ENCODE measurements at regions not wholly inside any gene's neighbourhood (a gene's known extent, or its start where the extent isn't known, plus 50 kb on each side); places are given as distances from the start of the nearest gene placed in this dataset.
"Not testable (repeated sequence)": the region's sequence is repeated elsewhere in the genome, so short reads cannot be mapped to it uniquely, and the experiment has no call there.

DNA sequence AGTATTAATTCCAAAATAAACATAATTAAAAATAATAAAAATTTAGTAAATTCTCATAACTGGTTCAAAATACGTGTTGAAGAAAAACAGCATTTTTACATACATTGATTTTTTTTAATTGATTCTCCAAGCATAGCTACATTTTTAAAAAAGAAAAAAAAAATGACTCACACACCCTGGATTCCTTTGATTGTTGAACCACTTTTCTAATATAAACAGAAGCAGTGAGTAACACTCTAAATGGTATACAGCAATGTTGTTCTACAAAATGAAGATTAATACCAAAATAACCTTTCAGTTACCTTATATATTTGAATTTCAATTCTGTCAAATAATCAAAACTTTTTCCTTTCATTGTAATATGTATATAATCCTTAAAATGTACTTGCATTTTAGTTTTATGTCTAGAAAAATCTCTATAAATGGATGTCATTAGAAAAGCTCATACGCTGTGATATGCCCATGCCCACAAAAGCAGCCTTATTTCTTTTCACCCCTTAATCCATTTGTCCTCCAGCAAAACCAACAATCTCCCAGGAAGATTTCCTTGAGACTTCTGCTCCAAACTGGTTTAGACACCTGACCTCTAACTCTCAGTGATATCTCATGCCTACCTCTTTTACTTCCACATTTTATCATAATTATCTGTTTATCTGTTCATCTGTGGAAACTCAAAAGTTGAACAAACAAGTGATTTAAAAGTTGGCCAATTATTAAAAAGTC, 246.4 kb upstream of the NR5A2 start:
- no peak for DNase-seq (ENCODE audit: low read depth in 2 of 2)

DNA sequence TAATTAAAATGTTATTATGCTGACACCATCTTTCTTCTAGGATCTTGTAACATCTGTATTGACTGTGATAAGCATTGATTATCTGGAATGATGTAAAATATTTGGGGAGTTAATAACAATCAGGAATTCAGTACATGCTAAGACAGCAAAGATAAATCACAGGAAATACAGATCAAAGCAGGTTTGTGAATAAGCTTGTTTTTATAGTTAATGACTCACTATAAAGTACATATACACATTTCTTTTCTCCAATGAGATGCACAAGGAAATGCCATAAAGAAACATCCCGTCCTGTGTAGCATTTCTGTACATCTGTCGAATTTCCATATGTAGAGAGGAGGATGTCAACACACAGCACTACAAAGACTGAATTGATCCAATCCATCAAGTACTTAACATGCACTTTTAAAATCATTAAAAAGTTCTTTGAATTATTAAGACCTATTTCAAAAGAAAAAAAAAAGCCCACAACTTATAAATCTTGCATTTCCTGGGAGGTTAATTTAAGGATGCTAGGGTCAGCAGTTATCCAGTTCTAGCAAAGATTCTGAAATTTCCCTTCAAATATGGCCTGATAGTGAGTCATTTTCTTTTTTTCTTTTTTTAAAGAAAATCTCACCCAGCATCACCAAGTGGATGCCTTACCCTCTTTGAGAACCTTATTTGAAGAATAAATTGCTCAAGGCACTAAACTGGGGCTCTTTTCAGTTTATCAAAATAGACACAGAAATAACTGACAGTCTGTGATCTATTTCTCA, 243.2 kb upstream of the NR5A2 start:
- DNase-seq (ENCODE audit: low read depth in 2 of 2), result no peak

DNA sequence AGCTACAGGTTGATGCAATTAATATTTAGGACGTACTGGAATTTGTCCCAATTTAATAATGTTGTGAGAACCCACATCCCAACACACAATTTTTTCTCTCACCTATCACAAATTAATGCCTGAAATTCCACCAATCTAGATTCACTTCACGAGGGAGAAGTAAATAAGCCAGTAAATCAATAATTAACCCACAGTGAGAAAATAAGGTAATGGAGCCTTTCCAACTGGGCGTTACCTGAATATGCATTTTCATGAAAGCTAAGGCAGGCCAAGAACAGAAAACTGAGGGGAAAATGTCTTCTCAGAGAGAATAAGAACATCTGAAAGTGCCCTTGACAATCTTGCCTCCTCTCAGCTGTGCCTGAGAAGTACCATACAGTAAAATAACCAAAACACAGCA, 240.8 kb upstream of the NR5A2 start:
- DNase-seq (ENCODE audit: low read depth in 2 of 2), result no peak

DNA sequence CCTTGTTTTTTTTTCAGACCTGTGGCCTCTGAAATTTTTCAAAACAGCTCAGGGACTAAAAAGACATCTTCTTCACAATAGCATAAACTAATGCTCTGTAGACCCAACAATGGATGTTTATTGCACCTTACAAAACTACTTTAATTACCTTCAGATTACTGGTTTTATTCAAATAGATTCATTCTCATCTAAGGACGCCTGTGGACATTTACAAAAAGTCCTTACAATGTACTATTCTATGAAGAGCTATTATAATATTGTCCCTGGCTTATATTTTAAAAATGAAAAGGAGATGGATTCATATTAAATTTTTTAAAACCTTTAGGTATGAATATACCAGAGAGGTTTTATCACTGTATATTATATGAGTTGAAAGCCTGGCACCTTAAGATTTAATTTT, 238.4 kb upstream of the NR5A2 start:
- DNase-seq (ENCODE audit: low read depth in 2 of 2), result no peak

DNA sequence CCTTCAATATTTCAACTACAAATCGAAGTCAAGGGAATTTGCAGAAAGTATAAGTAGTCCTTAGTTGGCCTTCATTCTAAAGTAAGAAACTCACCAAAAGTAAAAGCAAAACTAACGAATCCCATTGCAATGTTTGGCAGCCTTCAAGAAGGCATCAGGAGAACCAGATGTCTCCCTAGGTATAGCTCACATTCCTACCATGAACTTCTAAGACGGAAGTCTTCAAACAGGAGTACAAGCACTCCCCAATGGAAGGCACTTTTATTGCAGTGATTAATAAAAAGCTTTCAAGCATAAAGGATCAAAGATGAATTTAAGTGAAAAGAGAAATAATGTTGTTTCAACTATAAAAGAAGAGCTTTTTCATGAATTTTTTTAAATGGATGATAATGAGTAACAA, 236.0 kb upstream of the NR5A2 start:
- no peak for DNase-seq (ENCODE audit: low read depth in 2 of 2)

DNA sequence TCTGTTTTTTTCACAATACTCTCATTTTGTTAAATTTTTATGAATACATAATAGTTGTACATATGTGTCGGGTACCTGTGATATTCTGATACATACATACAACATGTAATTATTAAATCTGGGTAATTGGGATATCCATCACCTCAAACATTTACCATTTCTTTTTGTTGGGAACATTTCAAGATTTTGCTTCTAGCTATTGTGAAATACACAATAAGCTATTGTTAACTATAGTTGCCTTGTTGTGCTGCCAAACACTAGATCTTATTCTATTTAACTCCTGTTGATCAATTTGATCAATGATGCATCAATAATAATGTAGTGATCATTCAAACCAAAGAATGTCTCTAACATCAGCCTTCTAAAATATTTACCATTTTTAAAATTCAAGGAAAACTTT, 234.6 kb upstream of the NR5A2 start:
- no peak for DNase-seq (ENCODE audit: low read depth in 2 of 2)

DNA sequence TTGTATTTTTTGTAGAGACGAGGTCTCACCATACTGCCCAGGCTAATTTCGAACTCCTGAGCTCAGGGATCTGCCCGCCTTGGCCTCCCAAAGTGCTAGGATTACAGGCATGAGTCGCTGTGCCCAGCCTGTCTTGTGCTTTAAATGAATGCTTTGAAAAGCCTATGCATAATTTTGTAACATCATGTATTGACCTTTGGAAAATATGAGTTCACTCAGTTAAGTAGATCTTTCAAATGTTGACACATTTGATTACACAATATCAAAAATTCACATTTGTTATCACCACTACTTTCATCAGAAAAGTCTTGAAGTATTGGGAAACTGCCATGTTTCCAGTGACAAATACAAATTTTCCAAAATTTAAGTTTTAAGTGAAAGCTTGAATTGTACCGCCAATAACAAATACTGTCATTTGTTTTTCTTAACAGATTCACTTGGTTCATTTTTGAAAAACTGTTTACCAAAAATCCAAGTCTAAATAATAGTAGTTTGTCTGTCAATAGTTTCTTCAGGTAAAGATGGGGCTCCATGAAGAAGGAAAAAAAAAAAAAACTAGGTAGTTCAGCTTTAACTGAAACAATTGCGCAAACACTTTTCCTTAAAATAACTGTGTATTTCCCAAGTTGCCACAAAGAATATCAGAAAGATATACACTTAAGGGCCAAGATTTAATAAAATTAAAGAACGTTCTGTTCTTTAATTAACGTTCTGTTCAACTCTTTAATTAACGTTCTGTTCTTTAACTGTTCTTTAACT, 233.2 kb upstream of the NR5A2 start:
- DNase-seq (ENCODE audit: low read depth in 2 of 2), result no peak

DNA sequence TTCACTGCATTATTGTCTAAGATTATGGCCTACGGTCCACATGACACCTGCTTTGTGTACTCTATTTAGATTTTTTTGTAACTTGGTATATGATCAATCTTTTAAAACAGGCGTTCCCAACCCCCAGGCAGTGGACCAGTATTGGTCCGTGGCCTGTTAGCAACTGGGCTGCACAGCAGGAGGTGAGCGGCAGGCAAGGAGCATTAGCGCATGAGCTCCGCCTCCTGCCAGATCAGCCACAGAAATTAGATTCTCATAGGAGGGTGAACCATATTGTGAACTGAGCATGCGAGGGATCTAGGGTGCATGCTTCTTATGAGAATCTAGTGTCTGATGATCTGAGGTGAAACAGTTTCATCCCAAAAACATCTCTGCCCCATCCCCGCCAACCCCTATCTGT, 228.4 kb upstream of the NR5A2 start:
- no peak for DNase-seq (ENCODE audit: low read depth in 2 of 2)

DNA sequence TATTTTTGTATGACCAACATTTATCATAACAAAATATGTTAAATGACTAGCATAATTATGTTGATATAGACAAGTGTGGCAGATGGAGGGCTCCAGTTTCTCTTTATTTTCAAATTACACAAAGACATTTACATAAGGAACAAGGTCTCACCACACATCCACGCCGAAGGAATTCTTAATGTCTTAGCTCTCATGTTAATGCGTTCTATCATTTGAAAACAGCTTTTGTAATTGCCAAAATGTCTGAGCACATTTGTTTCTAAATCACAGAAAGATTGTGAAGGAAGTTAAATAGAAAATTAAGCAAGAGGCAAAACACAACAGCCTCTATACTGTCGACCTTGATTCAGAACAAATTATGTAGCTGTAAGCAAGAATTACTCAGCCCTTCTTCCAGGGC, 223.0 kb upstream of the NR5A2 start:
- no peak for DNase-seq (ENCODE audit: low read depth in 2 of 2)

DNA sequence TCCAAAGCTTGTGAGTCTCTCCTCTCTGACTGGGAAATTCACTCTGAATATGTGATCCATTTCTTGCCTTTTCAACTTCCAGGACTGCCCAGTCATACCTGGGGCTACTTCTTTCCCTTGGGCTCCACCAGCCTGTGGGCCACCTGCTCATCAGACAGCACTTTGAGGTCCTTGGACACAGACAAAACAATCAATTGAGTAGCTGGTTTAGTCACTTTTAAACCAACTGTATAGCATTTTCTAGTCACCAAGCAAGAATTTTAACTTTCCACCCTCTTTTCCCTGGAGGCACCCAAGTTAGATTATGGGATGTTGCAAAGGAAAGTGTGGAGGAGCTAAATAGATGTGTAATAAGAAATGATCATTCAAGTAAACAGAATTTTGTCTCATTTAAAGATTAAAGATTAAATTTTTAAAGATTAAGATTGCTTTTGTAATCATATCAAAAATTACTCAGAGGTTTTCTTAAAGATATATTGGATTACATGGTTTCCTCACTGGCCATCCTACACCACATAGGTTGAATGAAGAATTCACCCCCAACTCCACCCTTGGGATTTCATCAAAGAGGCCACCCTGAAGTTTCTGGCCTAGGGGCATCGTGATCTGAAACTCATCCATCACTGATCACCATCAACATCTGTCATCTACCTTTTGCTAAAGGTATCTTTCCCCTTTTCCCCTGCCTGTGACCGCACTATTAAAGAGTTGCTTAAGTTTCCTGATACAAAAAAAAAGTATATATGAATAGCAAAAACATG, 219.2 kb upstream of the NR5A2 start:
- no peak for DNase-seq (ENCODE audit: low read depth in 2 of 2)

DNA sequence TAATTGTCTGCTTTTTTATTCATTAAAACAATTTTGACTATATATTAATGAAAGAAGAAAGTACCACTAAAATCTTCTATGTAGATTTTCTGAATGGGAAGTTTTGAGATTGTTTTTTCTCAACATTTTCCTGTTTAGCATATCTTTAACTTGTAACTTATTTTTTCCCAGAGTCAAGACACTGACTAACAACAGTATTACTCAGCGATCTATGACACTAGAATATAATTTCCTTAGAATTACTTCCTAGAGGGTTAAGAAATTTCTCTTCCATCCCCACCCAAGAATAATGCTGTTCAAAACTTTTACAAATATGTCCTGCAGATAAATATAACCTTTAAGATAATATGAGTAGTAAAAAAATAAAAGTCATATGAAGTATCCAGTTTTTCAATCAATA, 218.2 kb upstream of the NR5A2 start:
- no peak for DNase-seq (ENCODE audit: low read depth in 2 of 2)

DNA sequence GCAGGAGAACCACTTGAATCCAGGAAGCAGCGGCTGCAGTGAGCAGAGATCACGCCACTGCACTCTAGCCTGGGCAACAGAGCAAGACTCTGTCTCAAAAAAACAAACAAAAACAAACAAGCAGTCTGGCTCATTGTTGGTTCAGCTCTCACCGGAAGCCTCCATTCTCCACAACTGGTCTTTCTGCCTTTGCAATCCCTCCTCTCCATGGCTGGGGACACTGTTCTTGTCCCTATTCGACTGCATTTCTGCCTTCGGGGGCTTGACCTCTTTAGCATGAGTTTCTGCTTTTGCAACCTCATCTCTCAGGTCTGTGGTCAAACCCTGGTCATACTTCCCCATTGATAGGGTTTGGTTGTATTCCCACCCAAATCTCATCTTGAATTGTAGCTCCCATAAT, 216.3 kb upstream of the NR5A2 start:
- DNase-seq (ENCODE audit: low read depth in 2 of 2), result no peak

DNA sequence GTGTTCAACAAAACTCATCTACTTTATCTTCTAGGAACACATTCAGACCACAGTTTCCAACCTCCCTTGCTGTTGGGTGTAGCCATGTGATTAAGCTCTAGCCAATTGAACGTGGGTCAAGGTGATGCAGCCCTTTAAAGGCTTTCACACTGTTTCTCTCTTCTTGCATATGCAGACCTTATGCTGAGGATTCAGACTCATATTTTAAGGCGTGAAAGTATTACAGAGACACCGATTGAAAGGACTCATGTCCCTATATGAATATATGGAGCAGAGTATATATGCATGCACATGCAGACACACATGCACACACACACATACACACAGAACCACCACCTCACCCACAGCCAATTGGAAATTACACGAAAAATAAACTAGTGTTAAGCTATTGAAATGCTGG, 214.3 kb upstream of the NR5A2 start:
- DNase-seq (ENCODE audit: low read depth in 2 of 2), result no peak

DNA sequence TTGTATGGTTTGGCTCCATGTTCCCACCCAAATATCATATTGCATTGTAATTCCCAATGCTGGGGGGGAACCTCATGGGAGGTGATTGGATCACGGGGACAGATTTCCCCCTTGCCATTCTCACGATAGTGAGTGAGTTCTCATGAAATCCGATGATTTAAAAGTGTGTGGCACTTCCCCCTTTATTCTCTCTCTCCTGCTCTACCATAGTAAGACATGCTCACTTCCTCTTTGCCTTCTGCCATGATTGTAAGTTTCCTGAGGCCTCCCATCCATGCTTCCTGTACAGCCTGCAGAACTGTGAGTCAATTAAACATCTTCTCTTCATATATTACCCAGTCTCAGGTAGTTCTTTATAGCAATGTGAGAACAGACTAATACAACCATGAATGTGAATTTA, 211.6 kb upstream of the NR5A2 start:
- no peak for DNase-seq (ENCODE audit: low read depth in 2 of 2)

DNA sequence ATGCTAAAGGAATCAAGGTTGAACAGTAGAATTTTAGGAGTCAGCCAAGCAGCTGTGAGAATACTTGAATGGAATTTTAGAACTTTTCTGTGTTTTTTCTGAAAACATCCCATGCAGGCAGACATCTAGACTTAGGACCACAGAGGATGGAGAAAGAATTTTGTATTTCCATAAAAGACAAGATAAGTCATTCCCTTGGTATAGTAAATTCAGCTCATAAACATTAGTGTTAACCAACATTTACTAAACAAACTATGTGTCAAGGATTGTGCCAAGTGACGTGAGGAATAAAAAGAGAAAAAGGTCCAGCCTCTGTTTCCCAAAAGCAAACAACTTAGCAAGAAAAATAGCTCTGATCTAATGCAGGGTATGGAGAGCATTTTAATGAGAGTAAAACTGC, 210.2 kb upstream of the NR5A2 start:
- DNase-seq (ENCODE audit: low read depth in 2 of 2), result no peak

DNA sequence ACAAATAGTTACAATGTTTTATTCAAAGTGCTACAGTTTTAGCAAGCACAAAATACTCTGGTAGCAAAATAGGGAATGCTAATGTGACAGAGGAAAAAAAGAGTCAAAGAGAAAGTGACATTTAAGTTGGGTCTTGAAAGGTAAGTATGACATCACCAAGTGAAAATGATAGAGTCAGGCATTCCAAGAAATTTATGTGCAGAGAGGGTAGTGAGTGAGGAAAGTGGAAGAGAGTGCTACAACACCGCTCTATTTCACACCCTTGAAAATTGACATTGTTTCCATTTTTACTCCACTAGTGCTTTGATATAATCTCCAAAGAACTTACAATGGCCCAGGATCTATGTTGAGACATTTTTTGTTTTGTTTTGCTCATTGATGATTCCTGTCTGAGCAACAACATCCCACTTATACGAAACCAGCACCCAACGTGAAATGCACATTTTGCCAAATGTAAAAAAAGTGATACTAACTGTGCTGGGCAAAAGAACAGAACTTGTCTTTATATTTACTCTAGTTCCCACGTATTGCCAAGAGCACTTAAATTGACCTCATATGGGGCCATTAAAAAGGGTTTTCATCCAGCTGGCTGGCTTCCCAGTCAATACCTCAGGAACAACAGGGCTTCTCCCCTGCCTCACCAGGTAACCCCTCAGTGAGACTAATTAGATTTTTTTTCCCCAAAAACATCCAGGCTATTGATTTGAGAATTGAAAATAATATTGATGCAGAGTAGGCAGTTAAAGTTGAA, 206.3 kb upstream of the NR5A2 start:
- no peak for DNase-seq (ENCODE audit: low read depth in 2 of 2)

DNA sequence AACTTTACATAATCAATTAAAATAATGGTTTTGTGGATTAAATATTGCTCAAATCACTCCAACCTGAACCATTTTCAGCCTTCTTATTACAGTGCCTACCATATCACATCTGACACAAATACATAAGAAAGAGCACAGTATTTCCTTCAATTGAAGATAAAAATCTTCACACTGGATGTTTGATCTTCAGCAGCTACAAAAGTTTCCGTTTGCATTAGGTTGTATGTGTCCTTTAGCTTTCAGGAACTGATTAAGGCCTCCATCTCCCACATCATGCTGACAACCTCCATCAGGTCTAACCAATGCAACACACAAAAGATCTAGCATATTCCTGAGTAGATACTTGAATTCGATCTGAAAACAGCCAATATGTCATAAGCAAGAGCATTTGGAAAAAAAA, 195.1 kb upstream of the NR5A2 start:
- no peak for DNase-seq (ENCODE audit: low read depth in 2 of 2)

DNA sequence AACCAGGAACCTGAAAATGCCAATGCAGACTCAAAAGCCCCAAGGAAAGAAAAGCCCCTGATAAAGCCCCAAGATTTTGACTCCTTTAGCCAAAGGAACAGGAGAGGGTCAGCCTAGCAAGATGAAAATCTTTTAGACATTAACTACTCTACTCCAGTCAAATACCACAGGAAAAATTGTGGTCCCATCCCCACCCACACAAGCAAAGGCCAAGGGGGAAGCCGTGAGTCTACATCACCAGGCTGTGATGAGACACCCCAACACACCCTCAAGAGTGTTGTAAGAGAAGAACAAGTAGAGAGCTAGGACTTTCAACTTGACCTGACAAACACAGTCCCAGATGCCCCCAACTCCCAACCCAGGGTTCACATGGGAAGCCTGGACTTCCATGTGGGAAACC, 192.8 kb upstream of the NR5A2 start:
- no peak for DNase-seq (ENCODE audit: low read depth in 2 of 2)

DNA sequence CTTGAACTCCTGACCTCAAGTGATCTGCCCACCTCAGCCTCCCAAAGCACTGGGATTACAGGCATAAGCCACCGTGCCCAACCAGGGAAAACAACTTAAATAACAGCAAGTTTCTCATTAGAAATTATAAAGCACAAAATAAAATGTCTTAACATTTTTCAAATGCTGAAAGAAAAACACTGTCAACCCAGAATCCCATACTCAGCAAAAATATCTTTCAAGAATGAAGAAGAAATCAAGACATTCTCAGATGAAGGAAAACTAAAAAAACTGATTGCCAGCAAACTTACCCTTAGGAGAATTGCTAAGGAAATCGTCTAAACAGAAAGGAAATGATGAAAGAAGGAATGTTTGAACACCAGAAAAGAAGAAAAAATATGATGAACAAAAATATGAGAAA, 191.1 kb upstream of the NR5A2 start:
- no peak for DNase-seq (ENCODE audit: low read depth in 2 of 2)

DNA sequence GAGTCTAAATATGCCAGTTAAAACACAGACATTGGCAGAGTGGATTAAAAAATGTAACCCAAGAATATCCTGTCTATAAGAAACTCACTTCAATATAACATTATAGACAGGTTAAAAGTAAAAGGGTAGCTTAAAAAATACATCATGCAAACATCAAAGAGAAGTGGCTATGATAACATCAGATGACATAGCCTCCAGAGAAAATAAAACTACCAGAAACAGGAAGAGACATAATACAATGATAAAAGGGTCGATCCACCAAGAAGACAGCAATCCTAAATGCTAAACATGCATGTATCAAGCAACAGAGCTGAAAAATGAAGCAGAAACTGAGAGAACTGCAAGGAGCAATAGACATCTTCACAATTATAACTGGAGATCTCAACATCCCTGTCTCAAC, 190.2 kb upstream of the NR5A2 start:
- no peak for DNase-seq (ENCODE audit: low read depth in 2 of 2)

DNA sequence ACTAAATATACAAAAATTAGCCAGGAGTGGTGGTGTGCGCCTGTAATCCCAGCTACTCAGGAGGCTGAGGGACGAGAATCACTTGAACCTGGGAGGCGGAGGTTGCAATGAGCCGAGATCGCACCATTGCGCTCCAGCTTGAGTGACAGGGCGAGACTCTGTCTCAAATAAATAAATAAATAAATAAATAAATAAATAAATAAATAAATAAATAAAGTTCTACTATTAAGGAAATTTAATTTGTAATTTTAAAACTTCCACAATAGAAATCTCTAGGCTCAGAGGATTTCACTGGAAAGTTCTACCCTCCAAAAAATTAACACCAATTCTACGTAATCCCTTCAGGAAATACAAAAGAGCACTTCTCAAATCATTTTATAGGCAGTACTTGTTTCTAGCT, 187.9 kb upstream of the NR5A2 start:
- DNase-seq (ENCODE audit: low read depth in 2 of 2), result not testable (repeated sequence)
